Neural cell (in vitro differentiated cells): ENCODE measurements at regions not wholly inside any gene's neighbourhood (a gene's known extent, or its start where the extent isn't known, plus 50 kb on each side); places are given as distances from the start of the nearest gene placed in this dataset.

ENCODE experiments used
- H2AFZ ChIP-seq: fragments of 200-600, 300-800 bp; sonication (generic), shearing (Covaris generic); 2 replicates; pipeline ENCODE4 v1.6.0; 2014; ENCODE audit warnings: low read depth, mild to moderate bottlenecking, antibody characterized with exemption, low read length, moderate library complexity
- H3F3A ChIP-seq: fragments of 200-600 bp; shearing (Covaris generic); 2 replicates; pipeline ENCODE4 v1.6.1; 2016; ENCODE audit warnings: mild to moderate bottlenecking, moderate library complexity, mixed read lengths, antibody characterized with exemption, low read length; ENCODE audit not compliant: insufficient read depth, poor library complexity, severe bottlenecking
- H3K27ac ChIP-seq: fragments of 200-600, 300-800 bp; sonication (generic), shearing (Covaris generic); 2 replicates; pipeline ENCODE4 v1.5.1; 2014; ENCODE audit warnings: mild to moderate bottlenecking, low read length, moderate library complexity
- H3K27me3 ChIP-seq: fragments of 300-800, 200-600 bp; sonication (generic), shearing (Covaris generic); 2 replicates; pipeline ENCODE4 v1.6.0; 2014; ENCODE audit warnings: mild to moderate bottlenecking, low read depth, low read length, moderate library complexity; ENCODE audit not compliant: insufficient read depth
- H3K36me3 ChIP-seq: fragments of 300-800, 200-600 bp; sonication (generic), shearing (Covaris generic); 2 replicates; pipeline ENCODE4 v1.5.1; 2014; ENCODE audit warnings: mild to moderate bottlenecking, antibody characterized with exemption, low read length, moderate library complexity; ENCODE audit not compliant: insufficient read depth
- H3K4me2 ChIP-seq: fragments of 300-800, 200-600 bp; sonication (generic), shearing (Covaris generic); 2 replicates; pipeline ENCODE4 v1.6.0; 2014; ENCODE audit warnings: mild to moderate bottlenecking, low read length
- H3K4me3 ChIP-seq: fragments of 300-800, 200-600 bp; sonication (generic), shearing (Covaris generic); 2 replicates; pipeline ENCODE4 v1.5.1; 2014; ENCODE audit warnings: mild to moderate bottlenecking, low read length, moderate library complexity
- H3K79me2 ChIP-seq: fragments of 200-600 bp; shearing (Covaris generic); replicated peaks from 2 replicates; pipeline ENCODE4 v1.6.0; 2014; ENCODE audit warnings: mild to moderate bottlenecking, low read length, moderate library complexity; ENCODE audit not compliant: insufficient read depth
- H3K9ac ChIP-seq: fragments of 300-800, 200-600 bp; sonication (generic), shearing (Covaris generic); 2 replicates; pipeline ENCODE4 v1.6.1; 2016; ENCODE audit warnings: mild to moderate bottlenecking, low read length, mixed read lengths
- H3K9me2 ChIP-seq: fragments of 200-600 bp; shearing (Covaris generic); 2 replicates; pipeline ENCODE4 v1.6.1; 2016; ENCODE audit warnings: mild to moderate bottlenecking, low read length, mixed read lengths; ENCODE audit not compliant: insufficient read depth
- H3K9me3 ChIP-seq: fragments of 200-600, 300-800 bp; sonication (generic), shearing (Covaris generic); 2 replicates; pipeline ENCODE4 v1.6.1; 2016; ENCODE audit warnings: mild to moderate bottlenecking, mixed run types, low read length, moderate library complexity, mixed read lengths
- H4K20me1 ChIP-seq: fragments of 200-600 bp; shearing (Covaris generic); 2 replicates; pipeline ENCODE4 v1.6.1; 2016; ENCODE audit warnings: mild to moderate bottlenecking, mixed run types; ENCODE audit not compliant: insufficient read depth
- CTCF ChIP-seq: fragments of 450-650 bp; IDR thresholded peaks from 2 replicates; pipeline ENCODE4 v1.5.1; 2014; ENCODE audit warnings: antibody characterized with exemption, mild to moderate bottlenecking, moderate library complexity; ENCODE audit not compliant: poor library complexity, severe bottlenecking
- EP300 ChIP-seq: fragments of 450-650 bp; conservative IDR thresholded peaks from 2 replicates; pipeline ENCODE4 v1.6.1; 2014; ENCODE audit warnings: antibody characterized with exemption, mild to moderate bottlenecking, moderate library complexity; ENCODE audit not compliant: poor library complexity, severe bottlenecking
- EZH2 ChIP-seq: fragments of 200-600, 300-800 bp; shearing (Covaris generic), sonication (generic); IDR thresholded peaks from 2 replicates; pipeline ENCODE4 v1.6.1; 2014; ENCODE audit warnings: antibody characterized with exemption, low read length, borderline replicate concordance, mild to moderate bottlenecking; ENCODE audit not compliant: insufficient read depth, poor library complexity, severe bottlenecking
- MXI1 ChIP-seq: fragments of 450-650 bp; conservative IDR thresholded peaks from 2 replicates; pipeline ENCODE4 v1.6.1; 2014; ENCODE audit warnings: antibody characterized with exemption, mild to moderate bottlenecking; ENCODE audit not compliant: poor library complexity, severe bottlenecking
- POLR2AphosphoS5 ChIP-seq: IDR thresholded peaks from 2 replicates; pipeline ENCODE4 v1.6.1; 2012
- RAD21 ChIP-seq: fragments of 450-650 bp; conservative IDR thresholded peaks from 2 replicates; pipeline ENCODE4 v1.6.1; 2014; ENCODE audit warnings: antibody characterized with exemption, mild to moderate bottlenecking, moderate library complexity
- REST ChIP-seq: IDR thresholded peaks from 2 replicates; pipeline ENCODE4 v1.6.1; 2012; ENCODE audit warnings: borderline replicate concordance
- SMC3 ChIP-seq: fragments of 450-650 bp; conservative IDR thresholded peaks from 2 replicates; pipeline ENCODE4 v1.6.1; 2014; ENCODE audit warnings: antibody characterized with exemption, mild to moderate bottlenecking, moderate library complexity; ENCODE audit not compliant: poor library complexity
- TAF1 ChIP-seq: IDR thresholded peaks from 2 replicates; pipeline ENCODE4 v1.6.1; 2012; ENCODE audit warnings: low read depth

GRCh38 chr16:52077607-52078006 is 469.3 kb downstream of the TOX3 start:
- Histone ChIP-seq H4K20me1 (no peaks in the 10 kb centered on the region), H3K4me2 (no peak overlapping the region), H3K9me2 (no peaks in the 10 kb centered on the region), H3K9ac (no peak overlapping the region), H3K9me3 (no peaks in the 10 kb centered on the region), H3F3A (no peaks in the 10 kb centered on the region), H3K79me2 (no peaks in the 10 kb centered on the region), H3K4me3 (no peak overlapping the region), H3K36me3 (no peaks in the 10 kb centered on the region), H3K27me3 (no peaks in the 10 kb centered on the region), H2AFZ (no peak overlapping the region), H3K27ac (no peak overlapping the region)
- TF ChIP-seq SMC3 (no peak), EZH2 (no peak), EP300 (no peak), CTCF (no peak), RAD21 (no peak), TAF1 (no peak), MXI1 (no peak), REST (no peak), POLR2AphosphoS5 (no peak)

GRCh38 chr16:52076801-52077201 is 470.1 kb downstream of the TOX3 start:
- H3K36me3 ChIP-seq: no peaks in the 10 kb centered on the region
- no peaks in the 10 kb centered on the region for H3F3A ChIP-seq
- no peak overlapping the region for H3K4me2 ChIP-seq
- no peak overlapping the region for H2AFZ ChIP-seq
- H3K9me3 ChIP-seq: no peaks in the 10 kb centered on the region
- no peak overlapping the region for H3K9ac ChIP-seq
- H4K20me1 ChIP-seq: no peaks in the 10 kb centered on the region
- no peak overlapping the region for H3K4me3 ChIP-seq
- H3K27me3 ChIP-seq: no peaks in the 10 kb centered on the region
- H3K27ac ChIP-seq: no peak overlapping the region
- no peaks in the 10 kb centered on the region for H3K79me2 ChIP-seq
- H3K9me2 ChIP-seq: no peaks in the 10 kb centered on the region
- no peak for TF ChIP-seq SMC3
- TF ChIP-seq CTCF: no peak
- no peak for TF ChIP-seq RAD21
- TF ChIP-seq EZH2: no peak
- TF ChIP-seq POLR2AphosphoS5: no peak
- TF ChIP-seq EP300: no peak
- no peak for TF ChIP-seq MXI1
- no peak for TF ChIP-seq REST
- no peak for TF ChIP-seq TAF1
